ENCODE measurements at regions not wholly inside any gene's neighbourhood (a gene's known extent, or its start where the extent isn't known, plus 50 kb on each side); places are given as distances from the start of the nearest gene placed in this dataset.

GRCh38 chr11:45573728-45574127, 91.7 kb downstream of the CHST1 start:
- H3K27ac ChIP-seq = no peak overlapping the region
- H3K36me3 ChIP-seq = no peaks in the 10 kb centered on the region
- no peak for DNase-seq (ENCODE audit: low spot score in 2 of 2)
- intact Hi-C loops (cut with DNase I) = no loop called here
- no peak overlapping the region for H3K4me3 ChIP-seq
- TF ChIP-seq CTCF (IDR thresholded peaks at IDR 0.05) = no peak
- no peaks in the 10 kb centered on the region for H3K27me3 ChIP-seq
- no peaks in the 10 kb centered on the region for H3K9me3 ChIP-seq
- H3K4me1 ChIP-seq = no peaks in the 10 kb centered on the region

GRCh38 chr11:45572354-45573123, 92.9 kb downstream of the CHST1 start:
- Histone ChIP-seq H3K27ac (no peak overlapping the region), H3K4me1 (no peaks in the 10 kb centered on the region), H3K9me3 (no peaks in the 10 kb centered on the region), H3K36me3 (no peaks in the 10 kb centered on the region), H3K4me3 (no peak overlapping the region), H3K27me3 (no peaks in the 10 kb centered on the region)
- DNase-seq (ENCODE audit: low spot score in 2 of 2) = no peak
- intact Hi-C loops (cut with DNase I) = no loop called here
- TF ChIP-seq CTCF (IDR thresholded peaks at IDR 0.05) = no peak

GRCh38 chr11:45569776-45570175, 95.6 kb downstream of the CHST1 start:
- TF ChIP-seq CTCF (IDR thresholded peaks at IDR 0.05) = no peak
- no peaks in the 10 kb centered on the region for H3K4me1 ChIP-seq
- no peak overlapping the region for H3K4me3 ChIP-seq
- H3K9me3 ChIP-seq = no peaks in the 10 kb centered on the region
- intact Hi-C loops (cut with DNase I) = no loop called here
- no peak overlapping the region for H3K27ac ChIP-seq
- no peaks in the 10 kb centered on the region for H3K36me3 ChIP-seq
- DNase-seq (ENCODE audit: low spot score in 2 of 2) = no peak
- H3K27me3 ChIP-seq = no peaks in the 10 kb centered on the region

GRCh38 chr11:45568049-45568448, 97.4 kb downstream of the CHST1 start:
- Histone ChIP-seq H3K36me3 (no peaks in the 10 kb centered on the region), H3K9me3 (no peaks in the 10 kb centered on the region), H3K27ac (no peak overlapping the region), H3K4me3 (no peak overlapping the region), H3K27me3 (no peaks in the 10 kb centered on the region), H3K4me1 (no peaks in the 10 kb centered on the region)
- DNase-seq (ENCODE audit: low spot score in 2 of 2) = no peak
- no peak for TF ChIP-seq CTCF (IDR thresholded peaks at IDR 0.05)
- intact Hi-C loops (cut with DNase I) = no loop called here

GRCh38 chr11:45565446-45565988, 99.9 kb downstream of the CHST1 start:
- H3K27me3 ChIP-seq = no peaks in the 10 kb centered on the region
- DNase-seq (ENCODE audit: low spot score in 2 of 2) = no peak
- no peaks in the 10 kb centered on the region for H3K36me3 ChIP-seq
- intact Hi-C loops (cut with DNase I) = no loop called here
- no peak overlapping the region for H3K27ac ChIP-seq
- no peaks in the 10 kb centered on the region for H3K9me3 ChIP-seq
- no peak overlapping the region for H3K4me3 ChIP-seq
- no peak for TF ChIP-seq CTCF (IDR thresholded peaks at IDR 0.05)
- no peaks in the 10 kb centered on the region for H3K4me1 ChIP-seq

Data from ascending aorta (tissue), 2 donors.